Astrocyte of the cerebellum (primary cell): ENCODE measurements at regions not wholly inside any gene's neighbourhood (a gene's known extent, or its start where the extent isn't known, plus 50 kb on each side); places are given as distances from the start of the nearest gene placed in this dataset.

Experiments used
- DNase-seq: peaks from one replicate; pipeline ENCODE4 v3.0.0-alpha.2; 2011; ENCODE audit warnings: low read depth
- H3K4me3 ChIP-seq: 2 replicates; pipeline ENCODE4 v1.5.1; 2011; ENCODE audit warnings: mild to moderate bottlenecking, low read depth, low read length, moderate library complexity
- in situ Hi-C: cut with HindIII; loops from 2 replicates; pipeline ENCODE4 v1.10.0; 2017; ENCODE audit warnings: low sequenced_read_pairs
- TF ChIP-seq, protein P1 (sequence below): IDR thresholded peaks from 2 replicates; pipeline ENCODE4 v1.5.1; 2012; ENCODE audit warnings: low read length, low read depth, moderate library complexity, mild to moderate bottlenecking; ENCODE audit errors: missing control alignments

DNA sequence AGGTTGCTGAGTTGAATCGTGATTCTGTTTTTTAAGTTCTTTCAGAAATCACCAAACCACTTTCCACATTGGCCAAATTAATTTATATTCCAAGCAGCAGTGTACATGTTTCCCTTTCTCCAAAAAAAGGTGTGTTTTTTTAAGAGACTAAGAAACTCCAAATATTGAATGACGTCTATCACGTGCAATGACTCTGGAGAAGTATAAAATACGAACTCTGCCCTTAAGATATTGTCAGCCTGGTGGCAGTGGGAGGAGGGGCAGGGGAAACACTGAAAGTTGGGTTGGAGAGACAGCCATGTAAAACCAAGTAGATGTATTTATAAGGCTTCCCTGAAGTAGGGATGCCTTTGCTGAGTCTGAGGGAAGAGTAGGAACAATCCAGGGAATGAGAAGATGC lies 50.1 kb upstream of the DHRS4 start:
- no peak for DNase-seq
- TF ChIP-seq, protein P1, sequence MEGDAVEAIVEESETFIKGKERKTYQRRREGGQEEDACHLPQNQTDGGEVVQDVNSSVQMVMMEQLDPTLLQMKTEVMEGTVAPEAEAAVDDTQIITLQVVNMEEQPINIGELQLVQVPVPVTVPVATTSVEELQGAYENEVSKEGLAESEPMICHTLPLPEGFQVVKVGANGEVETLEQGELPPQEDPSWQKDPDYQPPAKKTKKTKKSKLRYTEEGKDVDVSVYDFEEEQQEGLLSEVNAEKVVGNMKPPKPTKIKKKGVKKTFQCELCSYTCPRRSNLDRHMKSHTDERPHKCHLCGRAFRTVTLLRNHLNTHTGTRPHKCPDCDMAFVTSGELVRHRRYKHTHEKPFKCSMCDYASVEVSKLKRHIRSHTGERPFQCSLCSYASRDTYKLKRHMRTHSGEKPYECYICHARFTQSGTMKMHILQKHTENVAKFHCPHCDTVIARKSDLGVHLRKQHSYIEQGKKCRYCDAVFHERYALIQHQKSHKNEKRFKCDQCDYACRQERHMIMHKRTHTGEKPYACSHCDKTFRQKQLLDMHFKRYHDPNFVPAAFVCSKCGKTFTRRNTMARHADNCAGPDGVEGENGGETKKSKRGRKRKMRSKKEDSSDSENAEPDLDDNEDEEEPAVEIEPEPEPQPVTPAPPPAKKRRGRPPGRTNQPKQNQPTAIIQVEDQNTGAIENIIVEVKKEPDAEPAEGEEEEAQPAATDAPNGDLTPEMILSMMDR: no peak
- in situ Hi-C loops: no loop called here
- no peak overlapping the region for H3K4me3 ChIP-seq
